Uterus (tissue), 2 donors: ENCODE measurements at regions not wholly inside any gene's neighbourhood (a gene's known extent, or its start where the extent isn't known, plus 50 kb on each side); places are given as distances from the start of the nearest gene placed in this dataset.

Experiments
- CTCF ChIP-seq, 4 experiments: fragments of 200-600 bp in 2 of 4; fragments of 450-650 bp in 2 of 4; sonication (generic) in 2 of 4; IDR thresholded peaks; one replicate each; pipeline ENCODE4 v1.5.1; 2016 to 2019; ENCODE audit warnings: antibody characterized with exemption in 4 of 4, mild to moderate bottlenecking in 2 of 4, moderate library complexity in 1 of 4
- POLR2A ChIP-seq, 2 donors: fragments of 450-650 bp; IDR thresholded peaks; one replicate each; pipeline ENCODE4 v1.6.1; 2016; ENCODE audit warnings: antibody characterized with exemption in 2 of 2, mild to moderate bottlenecking in 1 of 2, moderate library complexity in 1 of 2

GRCh38 chr3:64940596-64941348 is 253.0 kb upstream of the ADAMTS9 start:
- TF ChIP-seq CTCF (IDR thresholded peaks at IDR 0.05) (no peak), POLR2A (IDR thresholded peaks at IDR 0.05) (no peak)
